ENCODE measurements at regions not wholly inside any gene's neighbourhood (a gene's known extent, or its start where the extent isn't known, plus 50 kb on each side); places are given as distances from the start of the nearest gene placed in this dataset.
"Not testable (repeated sequence)": the region's sequence is repeated elsewhere in the genome, so short reads cannot be mapped to it uniquely, and the experiment has no call there.

DNA sequence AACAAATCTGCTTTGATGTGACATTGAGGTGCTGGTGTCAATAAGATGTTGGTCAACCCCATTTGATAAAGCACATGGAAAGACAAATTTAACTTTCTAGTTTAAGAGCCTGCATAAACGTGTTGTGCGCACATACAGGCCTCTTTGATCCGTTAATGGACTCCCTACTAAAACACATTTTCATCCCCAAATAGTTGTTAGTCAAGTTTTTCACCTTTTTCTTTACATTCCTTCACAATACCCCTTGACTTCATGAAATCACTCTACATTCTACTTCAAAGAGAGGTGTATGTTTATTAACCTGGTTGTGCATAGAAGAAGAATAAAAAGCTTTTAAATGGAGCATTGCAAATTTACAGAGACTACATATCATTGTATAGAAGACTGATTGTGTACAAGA is 180.3 kb downstream of the HDGFL1 start:
- DNase-seq (ENCODE audit: low spot score), result no peak

DNA sequence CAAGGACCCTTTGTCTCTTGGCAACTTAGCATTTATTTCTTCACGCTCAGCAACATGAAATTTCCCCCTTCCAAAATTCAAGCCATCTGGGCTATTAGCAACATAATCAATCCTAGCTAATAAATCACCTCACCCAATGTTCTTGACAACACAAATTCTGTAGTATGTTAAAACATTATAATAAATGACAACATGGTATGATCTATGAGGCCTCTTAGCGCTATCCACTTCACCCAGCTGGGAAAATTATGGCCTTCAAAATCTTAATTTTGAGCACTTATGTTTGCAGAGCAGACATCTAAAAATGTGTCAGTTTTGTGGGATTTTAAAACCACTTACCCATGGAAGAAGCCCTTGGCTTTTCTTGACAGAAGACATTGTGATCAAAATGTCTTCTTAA is 181.9 kb downstream of the HDGFL1 start:
- DNase-seq (ENCODE audit: low spot score), result no peak

DNA sequence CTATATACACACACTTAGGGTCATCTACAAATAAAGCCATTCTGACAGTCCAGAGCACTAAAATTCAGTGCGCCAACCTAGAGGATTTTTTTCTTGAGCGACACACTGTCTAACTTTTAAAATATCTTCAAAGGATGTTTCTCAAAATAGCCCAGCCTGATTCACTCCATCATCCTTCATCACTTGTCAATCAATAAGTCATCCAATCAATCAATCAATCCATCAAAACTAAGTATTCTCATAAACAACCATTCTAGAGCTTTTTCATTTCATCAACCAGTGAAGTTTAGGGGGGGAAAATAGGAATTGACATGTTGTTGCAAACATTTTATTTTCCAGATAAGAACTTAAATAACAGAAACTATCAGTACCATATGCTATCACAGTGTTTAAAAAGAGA is 183.2 kb downstream of the HDGFL1 start:
- DNase-seq (ENCODE audit: low spot score), result no peak

- no peak for DNase-seq (ENCODE audit: low spot score)
These were observed 184.7 kb downstream of the HDGFL1 start for GRCh38 chr6:22754061-22754460.

DNA sequence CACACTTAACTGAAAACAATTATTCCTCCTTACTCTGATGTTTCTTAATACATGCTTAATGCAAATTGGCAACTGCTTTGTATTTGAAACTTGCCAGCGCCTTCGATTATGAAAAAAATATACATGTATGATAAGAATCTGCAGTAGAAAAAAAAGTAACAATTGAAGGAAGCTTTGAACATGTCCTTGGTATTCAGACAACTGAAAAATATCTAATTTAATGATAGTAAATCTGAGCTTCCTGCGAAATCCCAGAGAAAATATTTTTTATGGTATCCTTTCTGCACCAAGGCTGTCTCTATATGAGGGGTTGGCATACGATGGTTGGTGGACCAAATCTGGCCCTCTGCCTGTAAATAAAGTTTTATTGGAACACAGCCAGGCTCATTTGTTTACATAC is 186.2 kb downstream of the HDGFL1 start:
- no peak for DNase-seq (ENCODE audit: low spot score)

DNA sequence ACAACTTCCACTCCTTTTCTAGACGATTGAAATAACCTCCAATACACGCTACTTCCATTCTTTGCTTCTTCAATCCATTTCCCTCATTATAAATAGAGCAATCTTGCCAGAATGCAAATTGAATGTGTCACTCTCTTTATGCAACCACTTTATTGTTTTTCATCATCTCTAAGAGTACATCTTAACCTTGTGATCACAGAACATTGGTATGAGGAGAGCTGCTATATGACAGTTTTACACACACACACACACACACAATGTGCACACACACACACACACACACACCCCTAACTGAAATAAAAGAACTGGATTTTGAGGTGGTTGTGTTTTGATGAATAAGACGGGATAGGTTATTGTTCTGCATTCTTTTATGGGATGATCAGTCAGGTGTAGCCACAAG is 187.0 kb downstream of the HDGFL1 start:
- DNase-seq (ENCODE audit: low spot score), result no peak

DNA sequence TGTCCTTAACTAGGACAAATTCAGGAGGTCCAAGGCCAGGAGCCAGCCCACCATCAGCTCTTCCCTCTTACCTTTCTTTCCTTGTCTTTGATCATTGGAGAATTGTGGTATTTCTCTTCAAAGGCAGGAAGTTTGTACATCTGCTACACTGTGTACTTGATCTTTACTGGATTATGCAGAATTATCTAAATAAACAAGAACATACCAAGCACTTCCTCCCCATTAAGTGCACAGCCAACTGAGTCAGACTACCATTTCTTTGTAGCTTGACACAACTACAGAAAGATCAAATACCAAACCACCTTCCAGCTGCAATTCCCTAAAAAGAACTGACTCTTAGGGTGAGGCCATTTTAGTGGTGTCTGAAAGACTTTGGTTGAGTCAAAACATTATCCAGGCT is 195.1 kb downstream of the HDGFL1 start:
- no peak for DNase-seq (ENCODE audit: low spot score)

- no peak for DNase-seq (ENCODE audit: low spot score)
These were observed 195.6 kb downstream of the HDGFL1 start for GRCh38 chr6:22765015-22765414.

GRCh38 chr6:22766979-22767378 is 197.6 kb downstream of the HDGFL1 start:
- no peak for DNase-seq (ENCODE audit: low spot score)

GRCh38 chr6:22770054-22770453 is 200.7 kb downstream of the HDGFL1 start:
- no peak for DNase-seq (ENCODE audit: low spot score)

DNA sequence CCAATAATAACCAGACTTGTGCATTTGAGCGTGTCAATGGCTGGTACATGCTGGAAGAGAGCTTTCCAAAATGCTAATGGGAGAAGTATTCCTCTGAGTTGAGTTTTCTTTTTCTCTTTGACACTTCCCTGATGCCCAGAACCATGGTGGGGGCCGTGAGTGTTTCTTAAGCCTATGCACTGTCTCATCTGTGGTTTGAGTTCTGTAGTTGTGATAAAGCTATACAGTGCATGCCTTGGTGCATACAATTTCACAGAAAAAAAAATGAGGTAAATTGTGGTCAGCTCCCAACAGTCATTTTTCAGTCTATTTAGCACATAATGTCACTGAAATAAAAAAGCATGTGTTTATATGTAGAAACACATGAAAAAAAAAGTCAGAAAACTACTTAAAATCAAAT is 204.8 kb downstream of the HDGFL1 start:
- no peak for DNase-seq (ENCODE audit: low spot score)

GRCh38 chr6:22778438-22778837 is 209.1 kb downstream of the HDGFL1 start:
- DNase-seq (ENCODE audit: low spot score), result not testable (repeated sequence)

- DNase-seq (ENCODE audit: low spot score), result no peak
These were observed 209.7 kb downstream of the HDGFL1 start for GRCh38 chr6:22779062-22779461.

- DNase-seq (ENCODE audit: low spot score), result no peak
These were observed 214.6 kb downstream of the HDGFL1 start for GRCh38 chr6:22783931-22784330.

DNA sequence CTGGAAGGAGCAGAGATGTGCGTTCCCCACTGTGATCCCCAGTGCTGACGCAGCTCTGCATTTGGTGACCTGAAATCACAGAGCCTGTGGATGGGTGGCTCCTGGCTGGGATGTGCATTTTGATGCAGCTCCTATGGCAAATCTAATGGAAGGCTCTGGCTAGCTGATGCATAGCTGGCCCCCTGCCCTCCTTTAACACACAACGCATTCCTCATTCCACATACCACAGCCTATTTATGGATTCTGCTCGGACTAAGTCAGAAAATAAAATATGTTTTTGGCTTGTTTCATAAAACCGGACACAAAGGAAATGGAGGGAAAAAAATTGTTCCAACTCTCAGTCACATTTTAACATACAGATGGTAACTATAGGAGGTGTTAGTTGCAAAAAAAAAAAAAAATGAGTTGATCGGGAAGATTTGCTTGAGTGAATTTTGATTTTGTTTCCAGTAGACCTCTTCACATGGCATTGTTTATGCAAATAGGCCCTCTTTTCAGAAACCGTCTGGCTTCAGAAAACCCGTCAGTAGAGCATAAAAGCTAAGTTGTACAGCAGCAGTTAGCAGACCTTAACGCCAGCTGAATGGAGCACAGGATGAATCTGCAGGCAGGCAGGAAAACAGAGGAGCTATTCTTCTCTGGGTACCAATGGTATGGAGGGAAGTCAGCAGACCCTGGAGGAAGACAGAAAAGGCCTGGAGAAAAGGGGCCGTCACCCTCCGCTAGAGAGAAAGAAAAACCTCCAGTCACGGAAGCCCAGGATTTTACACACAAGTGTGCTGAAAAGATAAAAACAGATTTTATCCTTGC is 215.4 kb downstream of the HDGFL1 start:
- DNase-seq (ENCODE audit: low spot score), result no peak

DNA sequence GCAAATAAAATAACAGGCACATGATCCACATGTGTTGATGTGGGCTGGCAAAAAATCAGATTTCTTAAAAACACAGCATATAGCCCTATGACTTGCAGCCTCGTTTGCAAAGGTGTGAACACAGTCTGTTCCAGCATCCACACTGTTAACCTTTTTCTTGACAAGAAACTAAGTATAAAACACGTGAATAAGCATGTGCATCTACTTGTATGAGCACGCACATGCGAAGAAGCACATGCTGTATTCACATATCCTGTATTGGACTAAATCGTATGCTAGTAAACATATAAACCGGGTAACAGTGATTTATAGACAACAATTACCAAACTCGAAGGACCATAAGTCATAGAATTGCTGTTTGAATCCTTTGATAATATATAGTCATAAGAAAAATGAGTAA is 218.7 kb downstream of the HDGFL1 start:
- no peak for DNase-seq (ENCODE audit: low spot score)

GRCh38 chr6:22789315-22789714 is 219.9 kb downstream of the HDGFL1 start:
- DNase-seq (ENCODE audit: low spot score), result no peak

DNA sequence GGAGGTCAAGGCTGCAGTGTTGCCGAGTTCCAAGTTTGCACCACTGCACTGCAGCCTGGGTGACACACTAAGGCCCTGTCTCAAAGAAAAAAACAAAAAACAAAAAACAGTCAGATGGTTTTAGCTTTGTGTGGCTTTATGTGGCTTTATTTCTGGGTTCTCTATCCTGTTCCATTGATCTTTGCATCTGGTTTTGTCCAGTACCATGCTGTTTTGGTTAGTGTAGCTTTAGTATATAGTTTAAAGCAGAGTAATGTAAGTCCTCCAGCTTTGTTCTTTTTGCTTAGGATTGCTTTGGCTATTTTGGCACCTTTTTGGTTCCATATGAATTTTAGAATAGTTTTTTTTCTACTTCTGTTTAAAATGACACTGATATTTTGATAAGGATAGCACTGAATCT is 225.5 kb downstream of the HDGFL1 start:
- no peak for DNase-seq (ENCODE audit: low spot score)

DNA sequence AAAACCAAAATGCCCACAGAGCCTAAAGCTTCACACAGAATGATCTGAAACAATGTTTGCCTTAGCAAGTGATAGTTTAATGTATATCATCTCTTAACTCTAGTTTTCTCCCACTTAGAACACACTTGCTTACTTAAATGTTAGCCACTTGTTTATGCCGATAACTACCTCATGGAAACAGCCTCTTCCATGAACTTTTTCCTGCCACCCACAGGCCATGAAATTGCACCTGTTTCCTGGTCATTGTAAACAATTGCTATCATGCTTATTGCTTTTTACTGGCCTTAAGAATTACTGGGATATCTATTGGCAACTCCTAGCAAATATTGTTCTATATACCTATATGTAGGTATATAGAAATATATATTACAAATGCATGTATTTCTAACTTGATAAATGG is 231.1 kb downstream of the HDGFL1 start:
- DNase-seq (ENCODE audit: low spot score), result no peak

GRCh38 chr6:22801831-22802230 is 232.5 kb downstream of the HDGFL1 start:
- no peak for DNase-seq (ENCODE audit: low spot score)

GRCh38 chr6:22804620-22805261 is 235.4 kb downstream of the HDGFL1 start:
- no peak for DNase-seq (ENCODE audit: low spot score)

GRCh38 chr6:22807261-22807660 is 237.9 kb downstream of the HDGFL1 start:
- no peak for DNase-seq (ENCODE audit: low spot score)

- DNase-seq (ENCODE audit: low spot score), result no peak
These were observed 238.5 kb downstream of the HDGFL1 start for GRCh38 chr6:22807818-22808217.

- no peak for DNase-seq (ENCODE audit: low spot score)
These were observed 239.1 kb downstream of the HDGFL1 start for GRCh38 chr6:22808466-22808865.
